ENCODE measurements at regions not wholly inside any gene's neighbourhood (a gene's known extent, or its start where the extent isn't known, plus 50 kb on each side); places are given as distances from the start of the nearest gene placed in this dataset.

- TF ChIP-seq CEBPZ (IDR thresholded peaks at IDR 0.05; ENCODE audit: borderline replicate concordance, low read depth, low read length) (no peak), MEIS2 (IDR thresholded peaks at IDR 0.05; ENCODE audit: partially characterized antibody) (no peak), ZBTB8A (IDR thresholded peaks at IDR 0.05; ENCODE audit: partially characterized antibody) (no peak), MYNN (IDR thresholded peaks at IDR 0.05) (no peak), MYNN (CRISPR knock-in tag; IDR thresholded peaks at IDR 0.05) (no peak), ILK (tag; IDR thresholded peaks at IDR 0.05; ENCODE audit: borderline replicate concordance, low read depth) (no peak), PHF20 (IDR thresholded peaks at IDR 0.05; ENCODE audit: partially characterized antibody) (no peak), CC2D1A (IDR thresholded peaks at IDR 0.05) (no peak), CCAR2 (IDR thresholded peaks at IDR 0.05; ENCODE audit: low read depth, low read length) (no peak), ZNF77 (CRISPR knock-in tag; IDR thresholded peaks at IDR 0.05) (no peak)
These were observed 1145.6 kb upstream of the MIR17HG start (continued) for GRCh38 chr13:90201676-90202460.

Measured in K562 (cell line).